HCT116 (cell line): ENCODE measurements at regions not wholly inside any gene's neighbourhood (a gene's known extent, or its start where the extent isn't known, plus 50 kb on each side); places are given as distances from the start of the nearest gene placed in this dataset.

Experiments used
- ATAC-seq: fragments of 200-7000 bp; cut with Tn5 transposase; 2 replicates; pipeline ENCODE4 v1.9.1; 2020; ENCODE audit warnings: mild to moderate bottlenecking, moderate library complexity
- BruUV-seq: library from RNA; stranded (reverse); fragments of 400-500 nt; replicated peaks from 2 replicates; lab custom pipeline; 2021; lab: Mats Ljungman, UMichigan
- CTCF ChIA-PET: fragments of 300-600 bp; sonication (Branson Sonifier 250); formaldehyde crosslinking; loops from one replicate; lab custom pipeline; 2021; ENCODE audit warnings: antibody characterized with exemption; lab: Charles Lee
- POLR2A ChIA-PET: fragments of 300-600, 350-600 bp; sonication (Branson Sonifier 250); formaldehyde crosslinking; loops from one replicate; lab custom pipeline; 2021; ENCODE audit warnings: antibody characterized with exemption; lab: Charles Lee
- RAD21 ChIA-PET, 2 experiments: fragments of 300-600 bp; sonication (Branson Sonifier 250); formaldehyde crosslinking; loops; one replicate each; lab custom pipeline; 2023; ENCODE audit warnings: low total read pairs in 2 of 2; ENCODE audit not compliant: uncharacterized antibody in 2 of 2, unreplicated experiment in 2 of 2, low non-redundant PET in 1 of 2; lab: Charles Lee
- DNase-seq: peaks from one replicate; pipeline ENCODE4 v3.0.0-alpha.2; 2010; ENCODE audit warnings: low read depth, low spot score
- H2AFZ ChIP-seq: fragments of 200-600 bp; shearing (Covaris generic), sonication (generic); 2 replicates; pipeline ENCODE4 v1.6.1; 2017; ENCODE audit warnings: low read depth, mixed run types, mixed read lengths, antibody characterized with exemption, low read length; ENCODE audit not compliant: poor library complexity, severe bottlenecking
- H3K27ac ChIP-seq: 2 replicates; pipeline ENCODE4 v1.5.1; 2012; ENCODE audit warnings: low read depth, low read length
- H3K27me3 ChIP-seq: fragments of 200-600 bp; sonication (generic); 2 replicates; pipeline ENCODE4 v1.6.1; 2016; ENCODE audit warnings: mixed run types, low read length, mixed read lengths; ENCODE audit not compliant: insufficient read depth
- H3K36me3 ChIP-seq, 2 experiments: fragments of 200-500 bp in 1 of 2; fragments of 200-600 bp in 1 of 2; sonication (Bioruptor generic) in 1 of 2; sonication (generic) in 1 of 2; 2 replicates each; pipeline versions ENCODE4 v1.5.1 to v1.6.1; 2014 to 2016; ENCODE audit warnings: low read length in 2 of 2, inconsistent platforms in 1 of 2, mixed read lengths in 1 of 2, mixed run types in 1 of 2; ENCODE audit not compliant: insufficient read depth in 2 of 2, control insufficient read depth in 1 of 2
- H3K4me1 ChIP-seq, 2 experiments: fragments of 200-600 bp in 1 of 2; sonication (generic) in 1 of 2; 2 replicates each; pipeline versions ENCODE4 v1.5.1 to v1.6.1; 2012 to 2017; ENCODE audit warnings: low read length in 2 of 2, inconsistent platforms in 1 of 2, mild to moderate bottlenecking in 1 of 2, mixed read lengths in 1 of 2, mixed run types in 1 of 2, moderate library complexity in 1 of 2; ENCODE audit not compliant: insufficient read depth in 2 of 2, control insufficient read depth in 1 of 2
- H3K4me2 ChIP-seq: fragments of 200-600 bp; sonication (generic); 2 replicates; pipeline ENCODE4 v1.6.1; 2017; ENCODE audit warnings: mixed run types, low read length, mixed read lengths
- H3K4me3 ChIP-seq, 2 experiments: fragments of 200-600 bp in 1 of 2; sonication (generic) in 1 of 2; replicated peaks in 1 of 2; 2 replicates each; pipeline ENCODE4 v1.5.1; 2011 to 2016; ENCODE audit warnings: low read length in 2 of 2, control low read depth in 1 of 2, low read depth in 1 of 2, mild to moderate bottlenecking in 1 of 2, mixed read lengths in 1 of 2, mixed run types in 1 of 2
- H3K79me2 ChIP-seq: fragments of 200-600 bp; sonication (generic); 2 replicates; pipeline ENCODE4 v1.6.1; 2017; ENCODE audit warnings: mild to moderate bottlenecking, mixed run types, low read length, moderate library complexity, mixed read lengths; ENCODE audit not compliant: insufficient read depth
- H3K9ac ChIP-seq: fragments of 200-600 bp; sonication (generic); 2 replicates; pipeline ENCODE4 v1.6.1; 2016; ENCODE audit warnings: low read length, mixed read lengths
- H3K9me2 ChIP-seq: fragments of 200-600 bp; sonication (generic), shearing (Covaris generic); 2 replicates; pipeline ENCODE4 v1.6.1; 2017; ENCODE audit warnings: mixed run types, mild to moderate bottlenecking, moderate library complexity; ENCODE audit not compliant: insufficient read depth
- H3K9me3 ChIP-seq, 2 experiments: fragments of 200-500 bp in 1 of 2; fragments of 200-600 bp in 1 of 2; sonication (Bioruptor generic) in 1 of 2; sonication (generic) in 1 of 2; 2 replicates each; pipeline ENCODE4 v1.6.1; 2014 to 2017; ENCODE audit warnings: low read length in 2 of 2, mixed read lengths in 2 of 2, inconsistent platforms in 1 of 2, low read depth in 1 of 2, mild to moderate bottlenecking in 1 of 2, mixed run types in 1 of 2, moderate library complexity in 1 of 2; ENCODE audit not compliant: control insufficient read depth in 1 of 2, insufficient read depth in 1 of 2
- H4K20me1 ChIP-seq: fragments of 200-600 bp; sonication (generic), shearing (Covaris generic); 2 replicates; pipeline ENCODE4 v1.6.1; 2017; ENCODE audit warnings: mixed run types, mild to moderate bottlenecking, moderate library complexity; ENCODE audit not compliant: insufficient read depth
- CBX3 ChIP-seq: IDR thresholded peaks from 2 replicates; pipeline ENCODE4 v1.6.1; 2012; ENCODE audit warnings: low read depth
- CEBPB ChIP-seq: IDR thresholded peaks from 2 replicates; pipeline ENCODE4 v1.6.1; 2012; ENCODE audit warnings: low read depth
- CTCF ChIP-seq, 3 experiments: fragments of 200-600 bp in 1 of 3; sonication (generic) in 1 of 3; IDR thresholded peaks in 2 of 3; conservative IDR thresholded peaks in 1 of 3; 2 replicates each; pipeline ENCODE4 v1.5.1; 2012 to 2017; ENCODE audit warnings: low read depth in 2 of 3, low read length in 2 of 3, antibody characterized with exemption in 1 of 3, borderline replicate concordance in 1 of 3, control low read depth in 1 of 3, mild to moderate bottlenecking in 1 of 3, mixed read lengths in 1 of 3, mixed run types in 1 of 3, moderate library complexity in 1 of 3; ENCODE audit not compliant: insufficient read depth in 1 of 3
- EGR1 ChIP-seq: IDR thresholded peaks from 2 replicates; pipeline ENCODE4 v1.6.1; 2012; ENCODE audit warnings: low read depth
- ELF1 ChIP-seq: IDR thresholded peaks from 2 replicates; pipeline ENCODE4 v1.6.1; 2012; ENCODE audit warnings: low read depth, borderline replicate concordance
- FOSL1 ChIP-seq: IDR thresholded peaks from 2 replicates; pipeline ENCODE4 v1.6.1; 2012; ENCODE audit warnings: low read depth
- JUND ChIP-seq: IDR thresholded peaks from 2 replicates; pipeline ENCODE4 v1.6.1; 2012
- POLR2AphosphoS5 ChIP-seq: IDR thresholded peaks from 2 replicates; pipeline ENCODE4 v1.6.1; 2011; ENCODE audit warnings: mild to moderate bottlenecking, low read depth, low read length, moderate library complexity
- RAD21 ChIP-seq: IDR thresholded peaks from 2 replicates; pipeline ENCODE4 v1.6.1; 2012; ENCODE audit warnings: low read depth, mild to moderate bottlenecking
- SP1 ChIP-seq: IDR thresholded peaks from 2 replicates; pipeline ENCODE4 v1.6.1; 2012; ENCODE audit warnings: low read depth
- SRF ChIP-seq: IDR thresholded peaks from 2 replicates; pipeline ENCODE4 v1.6.1; 2012; ENCODE audit warnings: low read depth
- TCF7L2 ChIP-seq: IDR thresholded peaks from 2 replicates; pipeline ENCODE4 v1.7.0; 2011; ENCODE audit warnings: borderline replicate concordance, inconsistent platforms; ENCODE audit not compliant: insufficient read depth, insufficient read length; ENCODE audit errors: extremely low read depth
- YY1 ChIP-seq: IDR thresholded peaks from 2 replicates; pipeline ENCODE4 v1.6.1; 2011; ENCODE audit warnings: low read length, low read depth, moderate library complexity, mild to moderate bottlenecking; ENCODE audit not compliant: insufficient replicate concordance; ENCODE audit errors: extremely low read depth
- ZFX ChIP-seq: fragments of 450-650 bp; IDR thresholded peaks from 2 replicates; pipeline ENCODE4 v1.6.1; 2017
- ZNF274 ChIP-seq: fragments of 200-500 bp; sonication (Bioruptor generic); IDR thresholded peaks from 2 replicates; pipeline ENCODE4 v1.6.1; 2014; ENCODE audit warnings: mild to moderate bottlenecking, low read depth, low read length, inconsistent platforms
- intact Hi-C: fragments of 100-400 bp; cut with micrococcal nuclease; formaldehyde crosslinking; loops from 2 replicates; pipeline ENCODE4 v1.10.0; 2022
- TF ChIP-seq, protein P1 (sequence below): IDR thresholded peaks from 2 replicates; pipeline ENCODE4 v1.6.1; 2012
- TF ChIP-seq, protein P2 (sequence below): IDR thresholded peaks from 2 replicates; pipeline ENCODE4 v1.6.1; 2011; ENCODE audit warnings: mild to moderate bottlenecking, low read length, moderate library complexity; ENCODE audit not compliant: insufficient replicate concordance; ENCODE audit errors: extremely low read depth
- TF ChIP-seq, protein P3 (sequence below): IDR thresholded peaks from 2 replicates; pipeline ENCODE4 v1.6.1; 2012; ENCODE audit warnings: low read depth
- TF ChIP-seq, protein P4 (sequence below): IDR thresholded peaks from 2 replicates; pipeline ENCODE4 v1.6.1; 2012

DNA sequence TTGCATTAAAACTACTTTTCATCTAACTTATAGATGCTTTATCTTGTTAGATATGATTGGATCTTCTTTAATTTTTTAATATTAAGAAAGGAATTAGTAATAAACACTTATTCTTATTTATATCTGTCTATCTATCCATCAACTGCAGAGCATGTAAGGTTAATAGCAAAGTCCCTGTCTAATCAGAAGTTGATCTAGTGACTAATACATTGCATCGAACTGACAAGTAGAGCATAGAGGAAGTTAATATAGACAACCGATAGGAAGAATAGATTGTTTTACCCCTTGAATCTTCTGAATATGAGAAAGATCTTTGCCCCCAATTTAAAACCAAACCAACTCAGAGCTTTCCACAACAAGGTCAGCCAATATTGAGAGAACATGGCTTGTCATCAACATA lies 862.0 kb upstream of the CDH6 start:
- ATAC-seq = no peak
- POLR2A ChIA-PET = no interaction called here

More for the DNA sequence above, 862.0 kb upstream of the CDH6 start:
- Histone ChIP-seq H3K4me3 (no peak overlapping the region), H3K4me1 (no peaks in the 10 kb centered on the region), H3K27me3 (no peaks in the 10 kb centered on the region), H3K9me2 (no peaks in the 10 kb centered on the region), H4K20me1 (no peaks in the 10 kb centered on the region), H3K27ac (no peak overlapping the region), H2AFZ (no peak overlapping the region), H3K4me2 (no peak overlapping the region), H3K9me3 (peaks cover 11% of the 10 kb centered on the region in 2 experiments), H3K79me2 (no peaks in the 10 kb centered on the region), H3K9ac (no peak overlapping the region), H3K36me3 (no peaks in the 10 kb centered on the region)
- BruUV-seq = no TSS peak
- CTCF ChIA-PET = no interaction called here
- TF ChIP-seq, protein P1, sequence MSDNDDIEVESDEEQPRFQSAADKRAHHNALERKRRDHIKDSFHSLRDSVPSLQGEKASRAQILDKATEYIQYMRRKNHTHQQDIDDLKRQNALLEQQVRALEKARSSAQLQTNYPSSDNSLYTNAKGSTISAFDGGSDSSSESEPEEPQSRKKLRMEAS = no peak
- TF ChIP-seq, protein P2, sequence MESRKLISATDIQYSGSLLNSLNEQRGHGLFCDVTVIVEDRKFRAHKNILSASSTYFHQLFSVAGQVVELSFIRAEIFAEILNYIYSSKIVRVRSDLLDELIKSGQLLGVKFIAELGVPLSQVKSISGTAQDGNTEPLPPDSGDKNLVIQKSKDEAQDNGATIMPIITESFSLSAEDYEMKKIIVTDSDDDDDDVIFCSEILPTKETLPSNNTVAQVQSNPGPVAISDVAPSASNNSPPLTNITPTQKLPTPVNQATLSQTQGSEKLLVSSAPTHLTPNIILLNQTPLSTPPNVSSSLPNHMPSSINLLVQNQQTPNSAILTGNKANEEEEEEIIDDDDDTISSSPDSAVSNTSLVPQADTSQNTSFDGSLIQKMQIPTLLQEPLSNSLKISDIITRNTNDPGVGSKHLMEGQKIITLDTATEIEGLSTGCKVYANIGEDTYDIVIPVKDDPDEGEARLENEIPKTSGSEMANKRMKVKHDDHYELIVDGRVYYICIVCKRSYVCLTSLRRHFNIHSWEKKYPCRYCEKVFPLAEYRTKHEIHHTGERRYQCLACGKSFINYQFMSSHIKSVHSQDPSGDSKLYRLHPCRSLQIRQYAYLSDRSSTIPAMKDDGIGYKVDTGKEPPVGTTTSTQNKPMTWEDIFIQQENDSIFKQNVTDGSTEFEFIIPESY = no peak
- TF ChIP-seq, protein P3, sequence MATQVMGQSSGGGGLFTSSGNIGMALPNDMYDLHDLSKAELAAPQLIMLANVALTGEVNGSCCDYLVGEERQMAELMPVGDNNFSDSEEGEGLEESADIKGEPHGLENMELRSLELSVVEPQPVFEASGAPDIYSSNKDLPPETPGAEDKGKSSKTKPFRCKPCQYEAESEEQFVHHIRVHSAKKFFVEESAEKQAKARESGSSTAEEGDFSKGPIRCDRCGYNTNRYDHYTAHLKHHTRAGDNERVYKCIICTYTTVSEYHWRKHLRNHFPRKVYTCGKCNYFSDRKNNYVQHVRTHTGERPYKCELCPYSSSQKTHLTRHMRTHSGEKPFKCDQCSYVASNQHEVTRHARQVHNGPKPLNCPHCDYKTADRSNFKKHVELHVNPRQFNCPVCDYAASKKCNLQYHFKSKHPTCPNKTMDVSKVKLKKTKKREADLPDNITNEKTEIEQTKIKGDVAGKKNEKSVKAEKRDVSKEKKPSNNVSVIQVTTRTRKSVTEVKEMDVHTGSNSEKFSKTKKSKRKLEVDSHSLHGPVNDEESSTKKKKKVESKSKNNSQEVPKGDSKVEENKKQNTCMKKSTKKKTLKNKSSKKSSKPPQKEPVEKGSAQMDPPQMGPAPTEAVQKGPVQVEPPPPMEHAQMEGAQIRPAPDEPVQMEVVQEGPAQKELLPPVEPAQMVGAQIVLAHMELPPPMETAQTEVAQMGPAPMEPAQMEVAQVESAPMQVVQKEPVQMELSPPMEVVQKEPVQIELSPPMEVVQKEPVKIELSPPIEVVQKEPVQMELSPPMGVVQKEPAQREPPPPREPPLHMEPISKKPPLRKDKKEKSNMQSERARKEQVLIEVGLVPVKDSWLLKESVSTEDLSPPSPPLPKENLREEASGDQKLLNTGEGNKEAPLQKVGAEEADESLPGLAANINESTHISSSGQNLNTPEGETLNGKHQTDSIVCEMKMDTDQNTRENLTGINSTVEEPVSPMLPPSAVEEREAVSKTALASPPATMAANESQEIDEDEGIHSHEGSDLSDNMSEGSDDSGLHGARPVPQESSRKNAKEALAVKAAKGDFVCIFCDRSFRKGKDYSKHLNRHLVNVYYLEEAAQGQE = no peak
- TF ChIP-seq RAD21 = no peak
- TF ChIP-seq CTCF (IDR thresholded peaks at IDR 0.05 in 2 of 3, conservative IDR thresholded peaks at IDR 0.05 in 1 of 3; ENCODE audit: borderline replicate concordance in 1 of 3, insufficient read depth in 1 of 3, low read depth in 2 of 3, low read length in 2 of 3) = no peak
- no peak for TF ChIP-seq FOSL1
- TF ChIP-seq ZFX = no peak
- no peak for TF ChIP-seq SRF
- no peak for TF ChIP-seq ELF1
- TF ChIP-seq, protein P4, sequence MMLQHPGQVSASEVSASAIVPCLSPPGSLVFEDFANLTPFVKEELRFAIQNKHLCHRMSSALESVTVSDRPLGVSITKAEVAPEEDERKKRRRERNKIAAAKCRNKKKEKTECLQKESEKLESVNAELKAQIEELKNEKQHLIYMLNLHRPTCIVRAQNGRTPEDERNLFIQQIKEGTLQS = no peak
- TF ChIP-seq EGR1 = no peak
- TF ChIP-seq POLR2AphosphoS5 = no peak
- TF ChIP-seq CBX3 = no peak
- TF ChIP-seq JUND = no peak
- TF ChIP-seq SP1 = no peak
- no peak for TF ChIP-seq YY1
- TF ChIP-seq CEBPB = no peak
- TF ChIP-seq ZNF274 = no peak
- TF ChIP-seq TCF7L2 = no peak
- intact Hi-C loops = no loop called here
- no peak for DNase-seq
- RAD21 ChIA-PET = no interaction called here
